ENCODE measurements at regions not wholly inside any gene's neighbourhood (a gene's known extent, or its start where the extent isn't known, plus 50 kb on each side); places are given as distances from the start of the nearest gene placed in this dataset.

DNA sequence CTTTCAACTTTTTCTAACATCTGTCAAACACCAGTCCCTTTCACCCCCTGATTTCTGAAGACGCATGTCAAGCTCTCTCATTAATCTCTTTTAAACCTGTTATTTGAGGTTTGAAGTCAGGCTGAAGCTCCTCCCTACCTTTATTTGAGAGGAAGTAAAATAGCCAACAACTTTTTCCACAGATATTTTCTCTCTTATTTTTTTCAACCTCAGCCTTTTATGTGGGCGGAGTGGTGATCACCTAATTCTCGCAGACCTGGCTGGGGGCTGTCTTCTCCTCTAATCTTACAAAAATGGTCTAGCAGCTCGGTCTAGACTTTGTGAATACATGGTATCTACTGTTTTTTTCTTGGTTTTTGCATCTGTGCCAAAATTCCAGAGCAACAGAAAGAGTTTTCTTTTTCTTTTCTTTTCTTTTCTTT is 395.7 kb upstream of the ACTBL2 start:
- TF ChIP-seq, protein P1, sequence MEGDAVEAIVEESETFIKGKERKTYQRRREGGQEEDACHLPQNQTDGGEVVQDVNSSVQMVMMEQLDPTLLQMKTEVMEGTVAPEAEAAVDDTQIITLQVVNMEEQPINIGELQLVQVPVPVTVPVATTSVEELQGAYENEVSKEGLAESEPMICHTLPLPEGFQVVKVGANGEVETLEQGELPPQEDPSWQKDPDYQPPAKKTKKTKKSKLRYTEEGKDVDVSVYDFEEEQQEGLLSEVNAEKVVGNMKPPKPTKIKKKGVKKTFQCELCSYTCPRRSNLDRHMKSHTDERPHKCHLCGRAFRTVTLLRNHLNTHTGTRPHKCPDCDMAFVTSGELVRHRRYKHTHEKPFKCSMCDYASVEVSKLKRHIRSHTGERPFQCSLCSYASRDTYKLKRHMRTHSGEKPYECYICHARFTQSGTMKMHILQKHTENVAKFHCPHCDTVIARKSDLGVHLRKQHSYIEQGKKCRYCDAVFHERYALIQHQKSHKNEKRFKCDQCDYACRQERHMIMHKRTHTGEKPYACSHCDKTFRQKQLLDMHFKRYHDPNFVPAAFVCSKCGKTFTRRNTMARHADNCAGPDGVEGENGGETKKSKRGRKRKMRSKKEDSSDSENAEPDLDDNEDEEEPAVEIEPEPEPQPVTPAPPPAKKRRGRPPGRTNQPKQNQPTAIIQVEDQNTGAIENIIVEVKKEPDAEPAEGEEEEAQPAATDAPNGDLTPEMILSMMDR (conservative IDR thresholded peaks at IDR 0.05 in 1 of 2, IDR thresholded peaks at IDR 0.05 in 1 of 2; ENCODE audit: extremely low read depth in 1 of 2, insufficient read depth in 1 of 2, low read depth in 1 of 2, low read length in 2 of 2): no peak
- no peak for TF ChIP-seq EZH2 (IDR thresholded peaks at IDR 0.05; ENCODE audit: borderline replicate concordance, low read length)
